HG02852 (cell line): ENCODE measurements at regions not wholly inside any gene's neighbourhood (a gene's known extent, or its start where the extent isn't known, plus 50 kb on each side); places are given as distances from the start of the nearest gene placed in this dataset.

Source experiments
- ATAC-seq: cut with Tn5 transposase; IDR thresholded peaks from one replicate; pipeline ENCODE4 v1.9.1; 2021; ENCODE audit warnings: mild to moderate bottlenecking, moderate library complexity; ENCODE audit not compliant: unreplicated experiment

- ATAC-seq = no peak
Observed at GRCh38 chr2:224213396-224213795, 174.3 kb upstream of the SERPINE2 start.

- ATAC-seq = no peak
Observed at GRCh38 chr2:224211791-224212190, 172.7 kb upstream of the SERPINE2 start.

- ATAC-seq = no peak
Observed at GRCh38 chr2:224211181-224211480, 172.0 kb upstream of the SERPINE2 start.

- no peak for ATAC-seq
Observed at GRCh38 chr2:224210286-224211180, 171.4 kb upstream of the SERPINE2 start.

GRCh38 chr2:224209555-224210285 is 170.6 kb upstream of the SERPINE2 start:
- ATAC-seq = no peak

- ATAC-seq = no peak
Observed at GRCh38 chr2:224208443-224208842, 169.4 kb upstream of the SERPINE2 start.

GRCh38 chr2:224208007-224208406 is 168.9 kb upstream of the SERPINE2 start:
- ATAC-seq = no peak

- ATAC-seq = no peak
Observed at GRCh38 chr2:224206816-224207215, 167.7 kb upstream of the SERPINE2 start.

GRCh38 chr2:224202281-224202865 is 163.3 kb upstream of the SERPINE2 start:
- ATAC-seq = no peak

GRCh38 chr2:224198436-224198835 is 159.3 kb upstream of the SERPINE2 start:
- no peak for ATAC-seq

GRCh38 chr2:224196810-224197209 is 157.7 kb upstream of the SERPINE2 start:
- ATAC-seq = no peak

- no peak for ATAC-seq
Observed at GRCh38 chr2:224195925-224196571, 157.0 kb upstream of the SERPINE2 start.

- no peak for ATAC-seq
Observed at GRCh38 chr2:224194161-224194560, 155.1 kb upstream of the SERPINE2 start.

- no peak for ATAC-seq
Observed at GRCh38 chr2:224191465-224191864, 152.4 kb upstream of the SERPINE2 start.

GRCh38 chr2:224190936-224191270 is 151.8 kb upstream of the SERPINE2 start:
- no peak for ATAC-seq

GRCh38 chr2:224190234-224190935 is 151.3 kb upstream of the SERPINE2 start:
- no peak for ATAC-seq

GRCh38 chr2:224187220-224187619 is 148.1 kb upstream of the SERPINE2 start:
- ATAC-seq = no peak

GRCh38 chr2:224185023-224185601 is 146.0 kb upstream of the SERPINE2 start:
- no peak for ATAC-seq

GRCh38 chr2:224183086-224183485 is 144.0 kb upstream of the SERPINE2 start:
- ATAC-seq = no peak

- ATAC-seq = no peak
Observed at GRCh38 chr2:224182498-224182897, 143.4 kb upstream of the SERPINE2 start.
